Mesothelial cell of epicardium (in vitro differentiated cells): ENCODE measurements at regions not wholly inside any gene's neighbourhood (a gene's known extent, or its start where the extent isn't known, plus 50 kb on each side); places are given as distances from the start of the nearest gene placed in this dataset.

Experiments used
- DNase-seq, 2 experiments: peaks; one replicate each; pipeline ENCODE4 v3.0.0; 2021; ENCODE audit warnings: low spot score in 2 of 2; ENCODE audit not compliant: unreplicated experiment in 2 of 2
- H3K27ac Mint-ChIP-seq: 2 replicates; pipeline ENCODE4 v1.8.0; 2021; ENCODE audit warnings: mixed read lengths
- H3K27me3 Mint-ChIP-seq: 2 replicates; pipeline ENCODE4 v1.8.0; 2021; ENCODE audit warnings: low read depth, mixed read lengths
- H3K36me3 Mint-ChIP-seq: 2 replicates; pipeline ENCODE4 v1.8.0; 2021; ENCODE audit warnings: mixed read lengths
- H3K4me1 Mint-ChIP-seq: 2 replicates; pipeline ENCODE4 v1.8.0; 2021; ENCODE audit warnings: mixed read lengths
- H3K4me3 Mint-ChIP-seq: 2 replicates; pipeline ENCODE4 v1.8.0; 2021; ENCODE audit warnings: mild to moderate bottlenecking, moderate library complexity, mixed read lengths
- H3K9me3 Mint-ChIP-seq: 2 replicates; pipeline ENCODE4 v1.8.0; 2021; ENCODE audit warnings: mixed read lengths
- TF ChIP-seq, protein P1 (sequence below): fragments of 200-600 bp; sonication (generic); IDR thresholded peaks from one replicate; pipeline ENCODE4 v1.5.0; 2021; ENCODE audit warnings: antibody characterized with exemption; ENCODE audit not compliant: unreplicated experiment

DNA sequence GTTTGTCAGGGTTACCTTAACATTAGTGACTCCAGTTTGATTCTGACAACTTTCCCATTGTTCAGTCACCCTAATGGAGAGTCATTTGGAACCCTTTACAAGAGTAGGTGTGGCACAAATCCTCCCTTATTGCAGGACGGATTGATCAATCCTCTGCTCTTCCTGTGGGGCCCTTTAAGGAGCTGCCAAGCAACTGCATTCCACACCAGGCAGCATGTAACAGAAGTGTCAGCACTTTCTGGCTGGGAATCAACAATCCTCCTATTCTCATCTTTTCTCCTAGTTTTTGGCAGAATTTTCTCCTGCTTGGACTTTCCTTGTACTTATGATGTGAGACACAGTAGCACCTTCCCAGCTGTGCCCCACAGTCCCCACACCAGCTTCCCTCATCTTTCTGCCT is 177.8 kb downstream of the ST6GAL2 start:
- H3K27me3 Mint-ChIP-seq, result no peaks in the 10 kb centered on the region
- DNase-seq, result no peak
- H3K36me3 Mint-ChIP-seq, result peaks cover 2% of the 10 kb centered on the region
- H3K9me3 Mint-ChIP-seq, result peaks cover 27% of the 10 kb centered on the region
- no peaks in the 10 kb centered on the region for H3K4me1 Mint-ChIP-seq
- H3K4me3 Mint-ChIP-seq, result no peak overlapping the region
- no peak overlapping the region for H3K27ac Mint-ChIP-seq
- TF ChIP-seq, protein P1, sequence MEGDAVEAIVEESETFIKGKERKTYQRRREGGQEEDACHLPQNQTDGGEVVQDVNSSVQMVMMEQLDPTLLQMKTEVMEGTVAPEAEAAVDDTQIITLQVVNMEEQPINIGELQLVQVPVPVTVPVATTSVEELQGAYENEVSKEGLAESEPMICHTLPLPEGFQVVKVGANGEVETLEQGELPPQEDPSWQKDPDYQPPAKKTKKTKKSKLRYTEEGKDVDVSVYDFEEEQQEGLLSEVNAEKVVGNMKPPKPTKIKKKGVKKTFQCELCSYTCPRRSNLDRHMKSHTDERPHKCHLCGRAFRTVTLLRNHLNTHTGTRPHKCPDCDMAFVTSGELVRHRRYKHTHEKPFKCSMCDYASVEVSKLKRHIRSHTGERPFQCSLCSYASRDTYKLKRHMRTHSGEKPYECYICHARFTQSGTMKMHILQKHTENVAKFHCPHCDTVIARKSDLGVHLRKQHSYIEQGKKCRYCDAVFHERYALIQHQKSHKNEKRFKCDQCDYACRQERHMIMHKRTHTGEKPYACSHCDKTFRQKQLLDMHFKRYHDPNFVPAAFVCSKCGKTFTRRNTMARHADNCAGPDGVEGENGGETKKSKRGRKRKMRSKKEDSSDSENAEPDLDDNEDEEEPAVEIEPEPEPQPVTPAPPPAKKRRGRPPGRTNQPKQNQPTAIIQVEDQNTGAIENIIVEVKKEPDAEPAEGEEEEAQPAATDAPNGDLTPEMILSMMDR, result no peak

DNA sequence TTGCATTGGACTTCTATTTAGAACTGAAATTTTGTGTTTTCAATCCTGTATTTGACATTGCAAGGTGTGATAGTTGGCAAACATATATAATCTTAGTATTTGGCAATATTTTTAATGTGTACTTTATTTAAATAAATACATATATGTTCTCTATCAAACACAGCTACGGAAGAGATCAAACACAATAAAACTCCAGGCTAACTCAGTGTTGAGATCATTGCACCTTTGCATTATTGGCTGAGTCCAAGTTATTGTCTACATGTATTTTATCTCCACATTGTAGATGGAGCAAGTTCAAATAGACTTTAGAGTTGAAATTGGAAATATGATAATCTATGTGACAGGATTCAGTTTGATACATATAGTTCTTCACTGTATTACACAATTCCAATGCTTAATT is 176.7 kb downstream of the ST6GAL2 start:
- no peak overlapping the region for H3K4me3 Mint-ChIP-seq
- H3K9me3 Mint-ChIP-seq, result peaks cover 32% of the 10 kb centered on the region
- H3K27ac Mint-ChIP-seq, result no peak overlapping the region
- TF ChIP-seq, protein P1, result no peak
- DNase-seq, result no peak
- peaks cover 2% of the 10 kb centered on the region for H3K36me3 Mint-ChIP-seq
- no peaks in the 10 kb centered on the region for H3K27me3 Mint-ChIP-seq
- no peaks in the 10 kb centered on the region for H3K4me1 Mint-ChIP-seq

GRCh38 chr2:106719222-106719621 is 166.7 kb downstream of the ST6GAL2 start:
- no peak overlapping the region for H3K27ac Mint-ChIP-seq
- peaks cover 27% of the 10 kb centered on the region for H3K9me3 Mint-ChIP-seq
- H3K4me3 Mint-ChIP-seq, result no peak overlapping the region
- H3K4me1 Mint-ChIP-seq, result no peaks in the 10 kb centered on the region
- H3K36me3 Mint-ChIP-seq, result peaks cover 1% of the 10 kb centered on the region
- no peak for DNase-seq
- TF ChIP-seq, protein P1, result no peak
- peaks cover 4% of the 10 kb centered on the region for H3K27me3 Mint-ChIP-seq

DNA sequence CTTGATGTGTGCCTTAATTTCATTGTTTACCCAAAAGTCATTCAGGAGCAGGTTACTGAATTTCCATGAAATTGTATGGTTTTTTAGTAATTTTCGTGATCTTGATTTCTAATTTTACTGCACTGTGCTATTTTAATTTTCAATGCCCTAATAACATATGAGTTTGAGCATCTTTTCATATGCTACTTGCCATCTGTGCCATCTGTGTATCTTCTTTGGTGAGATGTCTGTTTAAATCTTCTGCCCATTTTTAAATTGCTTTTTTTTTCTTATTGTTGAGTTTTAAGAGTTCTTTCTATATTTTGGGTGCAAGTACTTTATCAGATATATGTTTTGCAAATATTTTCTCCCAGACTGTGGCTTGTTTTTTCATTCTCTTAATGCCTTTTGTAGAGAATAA is 165.9 kb downstream of the ST6GAL2 start:
- Mint-ChIP-seq H3K9me3 (peaks cover 23% of the 10 kb centered on the region), H3K27ac (no peak overlapping the region), H3K36me3 (peaks cover 1% of the 10 kb centered on the region), H3K4me3 (no peak overlapping the region), H3K4me1 (no peaks in the 10 kb centered on the region), H3K27me3 (peaks cover 4% of the 10 kb centered on the region)
- DNase-seq, result no peak
- TF ChIP-seq, protein P1, result no peak

DNA sequence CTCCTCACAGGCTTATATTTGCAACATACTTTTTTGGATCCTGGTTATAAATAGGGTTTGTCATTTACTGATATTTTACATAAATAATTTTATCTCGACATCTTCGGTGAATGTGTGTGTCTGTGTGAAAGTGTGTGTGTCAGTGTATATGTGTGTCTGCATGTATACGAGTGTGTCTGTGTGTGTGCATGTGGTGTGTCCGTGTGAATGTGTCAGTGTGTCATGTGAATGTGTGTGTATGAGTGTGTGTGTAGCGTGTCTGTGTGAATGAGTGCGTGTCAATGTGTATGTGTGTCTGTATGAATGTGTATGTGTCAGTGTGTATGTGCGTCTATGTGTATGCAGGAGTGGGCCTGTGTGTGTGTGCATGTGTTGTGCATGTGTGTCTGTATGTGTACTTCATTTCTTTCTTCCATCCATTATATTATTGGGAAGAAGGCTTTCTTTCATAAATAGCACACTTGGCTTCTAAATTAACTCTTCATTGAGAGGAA is 161.6 kb downstream of the ST6GAL2 start:
- Mint-ChIP-seq H3K9me3 (peaks cover 4% of the 10 kb centered on the region), H3K36me3 (no peaks in the 10 kb centered on the region), H3K4me3 (no peak overlapping the region), H3K27ac (no peak overlapping the region), H3K27me3 (peaks cover 6% of the 10 kb centered on the region), H3K4me1 (no peaks in the 10 kb centered on the region)
- DNase-seq, result no peak
- TF ChIP-seq, protein P1, result no peak

DNA sequence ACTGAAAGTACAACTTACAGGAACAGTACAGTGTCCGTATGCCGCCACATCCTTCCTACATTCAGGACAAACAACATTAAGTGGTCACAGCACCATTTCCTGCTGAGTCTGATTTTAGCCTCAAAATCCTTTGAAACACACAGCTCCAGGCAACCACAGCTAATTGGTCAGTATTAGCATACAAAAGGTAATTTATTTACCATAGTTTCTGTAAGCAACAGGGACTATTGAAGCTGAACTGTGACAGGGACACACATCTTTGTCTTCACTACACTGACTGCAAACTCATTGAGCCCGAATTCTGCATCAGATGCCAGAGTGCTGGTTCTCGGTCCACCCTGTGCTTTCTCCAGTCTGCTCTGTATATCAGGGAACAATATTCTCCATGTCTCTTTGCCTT is 151.8 kb downstream of the ST6GAL2 start:
- TF ChIP-seq, protein P1, result no peak
- Mint-ChIP-seq H3K27ac (no peak overlapping the region), H3K36me3 (no peaks in the 10 kb centered on the region), H3K4me1 (no peaks in the 10 kb centered on the region), H3K9me3 (peaks cover 18% of the 10 kb centered on the region), H3K4me3 (no peak overlapping the region), H3K27me3 (peaks cover 9% of the 10 kb centered on the region)
- no peak for DNase-seq
